HuH-7 (cell line): ENCODE measurements at regions not wholly inside any gene's neighbourhood (a gene's known extent, or its start where the extent isn't known, plus 50 kb on each side); places are given as distances from the start of the nearest gene placed in this dataset.

Source experiments
- DNase-seq: peaks from one replicate; pipeline ENCODE4 v3.0.0; 2011; ENCODE audit warnings: low spot score

GRCh38 chr2:39537150-39537549 is 100.1 kb upstream of the MAP4K3 start:
- no peak for DNase-seq

GRCh38 chr2:39538718-39539117 is 101.6 kb upstream of the MAP4K3 start:
- no peak for DNase-seq

GRCh38 chr2:39540414-39540813 is 103.3 kb upstream of the MAP4K3 start:
- no peak for DNase-seq

- DNase-seq: no peak
Measured at GRCh38 chr2:39541011-39541930, 104.2 kb upstream of the MAP4K3 start.

- no peak for DNase-seq
Measured at GRCh38 chr2:39542523-39542922, 105.4 kb upstream of the MAP4K3 start.

GRCh38 chr2:39545957-39546356 is 108.9 kb upstream of the MAP4K3 start:
- no peak for DNase-seq

GRCh38 chr2:39546409-39546808 is 109.3 kb upstream of the MAP4K3 start:
- DNase-seq: no peak

GRCh38 chr2:39546937-39547336 is 109.9 kb upstream of the MAP4K3 start:
- no peak for DNase-seq

GRCh38 chr2:39547811-39548719 is 111.0 kb upstream of the MAP4K3 start:
- no peak for DNase-seq

GRCh38 chr2:39549000-39549399 is 111.9 kb upstream of the MAP4K3 start:
- DNase-seq: no peak

- DNase-seq: no peak
Measured at GRCh38 chr2:39549718-39550464, 112.8 kb upstream of the MAP4K3 start.

- DNase-seq: peak; percentile 31
Measured at GRCh38 chr2:39550701-39551285, 113.7 kb upstream of the MAP4K3 start.

GRCh38 chr2:39558906-39559305 is 106.8 kb upstream of the TMEM178A start:
- DNase-seq: no peak

GRCh38 chr2:39563572-39563971 is 102.1 kb upstream of the TMEM178A start:
- DNase-seq: no peak

- no peak for DNase-seq
Measured at GRCh38 chr2:39567507-39567906, 98.2 kb upstream of the TMEM178A start.

GRCh38 chr2:39568116-39568515 is 97.6 kb upstream of the TMEM178A start:
- no peak for DNase-seq

- no peak for DNase-seq
Measured at GRCh38 chr2:39568561-39569006, 97.1 kb upstream of the TMEM178A start.

- no peak for DNase-seq
Measured at GRCh38 chr2:39570130-39570555, 95.6 kb upstream of the TMEM178A start.

GRCh38 chr2:39570614-39571013 is 95.1 kb upstream of the TMEM178A start:
- DNase-seq: no peak

- DNase-seq: no peak
Measured at GRCh38 chr2:39571111-39571731, 94.5 kb upstream of the TMEM178A start.

- no peak for DNase-seq
Measured at GRCh38 chr2:39573276-39573675, 92.4 kb upstream of the TMEM178A start.
